ENCODE measurements at regions not wholly inside any gene's neighbourhood (a gene's known extent, or its start where the extent isn't known, plus 50 kb on each side); places are given as distances from the start of the nearest gene placed in this dataset.

DNA sequence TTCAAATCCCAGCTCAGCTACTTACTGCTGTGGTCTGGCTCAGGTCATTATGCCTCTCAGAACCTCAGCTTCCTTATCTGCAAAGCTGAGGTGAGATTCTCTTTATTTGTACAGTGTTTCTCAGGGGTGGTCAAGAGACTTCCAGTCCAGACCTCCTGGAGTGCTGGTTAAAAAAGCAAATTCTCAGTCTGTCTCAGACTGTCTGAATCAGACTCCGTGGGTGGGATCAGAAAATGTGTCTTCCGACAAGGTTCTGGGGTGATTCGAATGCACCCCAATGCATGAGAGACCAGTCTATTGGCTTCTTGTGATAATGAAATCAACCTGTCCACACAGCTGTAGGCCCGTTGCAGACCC, 137.7 kb upstream of the SMIM23 start:
- H2AFZ ChIP-seq (ENCODE audit: low read depth, low read length) = no peak overlapping the region
- no peaks in the 10 kb centered on the region for H3K36me3 ChIP-seq (ENCODE audit: control insufficient read depth in 1 of 2, insufficient read depth in 2 of 2, low read depth in 1 of 2, low read length in 2 of 2)
- peaks cover 0 to 5% of the 10 kb centered on the region in 2 experiments for H3K27me3 ChIP-seq (ENCODE audit: control insufficient read depth in 1 of 2, insufficient read depth in 1 of 2, low read length in 2 of 2)
- 92% methylated on average over 4 of the region's 4 CpGs for WGBS
- H2BK120ac ChIP-seq (ENCODE audit: low read depth, low read length) = no peak overlapping the region
- no peak overlapping the region for H3K18ac ChIP-seq (ENCODE audit: low read depth in 1 of 2, low read length in 2 of 2)
- DNase-seq = no peak
- H2BK5ac ChIP-seq (ENCODE audit: low read depth, low read length, poor library complexity, severe bottlenecking) = no peak overlapping the region
- no peak overlapping the region for H3K27ac ChIP-seq (ENCODE audit: low read length, poor library complexity, severe bottlenecking)
- no peaks in the 10 kb centered on the region for H3K79me1 ChIP-seq (replicated peaks; ENCODE audit: low read length, poor library complexity, severe bottlenecking)
- H3K4me1 ChIP-seq (ENCODE audit: control insufficient read depth, insufficient read depth, low read depth, low read length) = peaks cover 23% of the 10 kb centered on the region
- no peaks in the 10 kb centered on the region for H3K9me3 ChIP-seq (ENCODE audit: control insufficient read depth, low read length)
- no peak overlapping the region for H4K8ac ChIP-seq (ENCODE audit: low read length)
- no peak overlapping the region for H3K9ac ChIP-seq (ENCODE audit: low read length)
- H2BK12ac ChIP-seq (ENCODE audit: low read length in 2 of 2) = no peak overlapping the region
- H3K23ac ChIP-seq (ENCODE audit: low read length in 2 of 2) = no peak overlapping the region
- no peak overlapping the region for H3K4me3 ChIP-seq (ENCODE audit: insufficient read depth in 1 of 2, low read depth in 1 of 2, low read length in 2 of 2)
- H2AK5ac ChIP-seq (ENCODE audit: low read length, severe bottlenecking) = no peak overlapping the region
- no peak overlapping the region for H2BK15ac ChIP-seq (ENCODE audit: low read depth, poor library complexity, severe bottlenecking)
- no peak overlapping the region for H3K4ac ChIP-seq (ENCODE audit: low read depth in 1 of 2, low read length in 2 of 2)
- no peak overlapping the region for H4K91ac ChIP-seq (ENCODE audit: low read length)
- H3K14ac ChIP-seq (ENCODE audit: low read length in 2 of 2) = no peak overlapping the region
- no peak overlapping the region for H3K4me2 ChIP-seq (ENCODE audit: low read length, poor library complexity, severe bottlenecking)

GRCh38 chr5:171648279-171649074, 137.1 kb upstream of the SMIM23 start:
- H3K4me3 ChIP-seq (ENCODE audit: insufficient read depth in 1 of 2, low read depth in 1 of 2, low read length in 2 of 2) = no peak overlapping the region
- H3K4me2 ChIP-seq (ENCODE audit: low read length, poor library complexity, severe bottlenecking) = no peak overlapping the region
- no peak overlapping the region for H2AK5ac ChIP-seq (ENCODE audit: low read length, severe bottlenecking)
- no peaks in the 10 kb centered on the region for H3K79me1 ChIP-seq (replicated peaks; ENCODE audit: low read length, poor library complexity, severe bottlenecking)
- H3K27ac ChIP-seq (ENCODE audit: low read length, poor library complexity, severe bottlenecking) = no peak overlapping the region
- H4K91ac ChIP-seq (ENCODE audit: low read length) = no peak overlapping the region
- peaks cover 0 to 5% of the 10 kb centered on the region in 2 experiments for H3K27me3 ChIP-seq (ENCODE audit: control insufficient read depth in 1 of 2, insufficient read depth in 1 of 2, low read length in 2 of 2)
- no peak overlapping the region for H3K18ac ChIP-seq (ENCODE audit: low read depth in 1 of 2, low read length in 2 of 2)
- no peak overlapping the region for H3K9ac ChIP-seq (ENCODE audit: low read length)
- no peak overlapping the region for H3K23ac ChIP-seq (ENCODE audit: low read length in 2 of 2)
- H2BK120ac ChIP-seq (ENCODE audit: low read depth, low read length) = no peak overlapping the region
- H3K9me3 ChIP-seq (ENCODE audit: control insufficient read depth, low read length) = peaks cover 4% of the 10 kb centered on the region
- no peak overlapping the region for H2BK5ac ChIP-seq (ENCODE audit: low read depth, low read length, poor library complexity, severe bottlenecking)
- H2AFZ ChIP-seq (ENCODE audit: low read depth, low read length) = no peak overlapping the region
- H3K4ac ChIP-seq (ENCODE audit: low read depth in 1 of 2, low read length in 2 of 2) = no peak overlapping the region
- peaks cover 23% of the 10 kb centered on the region for H3K4me1 ChIP-seq (ENCODE audit: control insufficient read depth, insufficient read depth, low read depth, low read length)
- H3K36me3 ChIP-seq (ENCODE audit: control insufficient read depth in 1 of 2, insufficient read depth in 2 of 2, low read depth in 1 of 2, low read length in 2 of 2) = no peaks in the 10 kb centered on the region
- H4K8ac ChIP-seq (ENCODE audit: low read length) = no peak overlapping the region
- DNase-seq = no peak
- no peak overlapping the region for H2BK15ac ChIP-seq (ENCODE audit: low read depth, poor library complexity, severe bottlenecking)
- no peak overlapping the region for H3K14ac ChIP-seq (ENCODE audit: low read length in 2 of 2)
- WGBS = 75% methylated on average over 10 of the region's 10 CpGs
- no peak overlapping the region for H2BK12ac ChIP-seq (ENCODE audit: low read length in 2 of 2)

GRCh38 chr5:171649075-171649401, 136.6 kb upstream of the SMIM23 start:
- H3K4me2 ChIP-seq (ENCODE audit: low read length, poor library complexity, severe bottlenecking) = no peak overlapping the region
- H3K9me3 ChIP-seq (ENCODE audit: control insufficient read depth, low read length) = peaks cover 8% of the 10 kb centered on the region
- no peak overlapping the region for H3K23ac ChIP-seq (ENCODE audit: low read length in 2 of 2)
- no peak overlapping the region for H3K4ac ChIP-seq (ENCODE audit: low read depth in 1 of 2, low read length in 2 of 2)
- no peak overlapping the region for H2BK15ac ChIP-seq (ENCODE audit: low read depth, poor library complexity, severe bottlenecking)
- H2BK120ac ChIP-seq (ENCODE audit: low read depth, low read length) = no peak overlapping the region
- H3K18ac ChIP-seq (ENCODE audit: low read depth in 1 of 2, low read length in 2 of 2) = no peak overlapping the region
- peaks cover 0 to 5% of the 10 kb centered on the region in 2 experiments for H3K27me3 ChIP-seq (ENCODE audit: control insufficient read depth in 1 of 2, insufficient read depth in 1 of 2, low read length in 2 of 2)
- no peaks in the 10 kb centered on the region for H3K79me1 ChIP-seq (replicated peaks; ENCODE audit: low read length, poor library complexity, severe bottlenecking)
- no peaks in the 10 kb centered on the region for H3K36me3 ChIP-seq (ENCODE audit: control insufficient read depth in 1 of 2, insufficient read depth in 2 of 2, low read depth in 1 of 2, low read length in 2 of 2)
- no peak for DNase-seq
- H4K91ac ChIP-seq (ENCODE audit: low read length) = no peak overlapping the region
- H3K14ac ChIP-seq (ENCODE audit: low read length in 2 of 2) = no peak overlapping the region
- no peak overlapping the region for H2AFZ ChIP-seq (ENCODE audit: low read depth, low read length)
- H3K27ac ChIP-seq (ENCODE audit: low read length, poor library complexity, severe bottlenecking) = no peak overlapping the region
- no peak overlapping the region for H2AK5ac ChIP-seq (ENCODE audit: low read length, severe bottlenecking)
- H2BK5ac ChIP-seq (ENCODE audit: low read depth, low read length, poor library complexity, severe bottlenecking) = no peak overlapping the region
- WGBS = 91% methylated on average over 3 of the region's 3 CpGs
- no peak overlapping the region for H2BK12ac ChIP-seq (ENCODE audit: low read length in 2 of 2)
- no peak overlapping the region for H4K8ac ChIP-seq (ENCODE audit: low read length)
- H3K4me3 ChIP-seq (ENCODE audit: insufficient read depth in 1 of 2, low read depth in 1 of 2, low read length in 2 of 2) = no peak overlapping the region
- no peak overlapping the region for H3K9ac ChIP-seq (ENCODE audit: low read length)
- H3K4me1 ChIP-seq (ENCODE audit: control insufficient read depth, insufficient read depth, low read depth, low read length) = peaks cover 23% of the 10 kb centered on the region

- no peak overlapping the region for H2AFZ ChIP-seq (ENCODE audit: low read depth, low read length)
- no peak overlapping the region for H2BK5ac ChIP-seq (ENCODE audit: low read depth, low read length, poor library complexity, severe bottlenecking)
- H2BK120ac ChIP-seq (ENCODE audit: low read depth, low read length) = no peak overlapping the region
These were observed 135.0 kb upstream of the SMIM23 start for GRCh38 chr5:171650597-171650996.

More at GRCh38 chr5:171650597-171650996, 135.0 kb upstream of the SMIM23 start:
- H3K4me2 ChIP-seq (ENCODE audit: low read length, poor library complexity, severe bottlenecking) = no peak overlapping the region
- H4K8ac ChIP-seq (ENCODE audit: low read length) = no peak overlapping the region
- H3K18ac ChIP-seq (ENCODE audit: low read depth in 1 of 2, low read length in 2 of 2) = no peak overlapping the region
- no peak overlapping the region for H3K27ac ChIP-seq (ENCODE audit: low read length, poor library complexity, severe bottlenecking)
- 88% methylated on average over 8 of the region's 8 CpGs for WGBS
- no peak overlapping the region for H3K9ac ChIP-seq (ENCODE audit: low read length)
- H2BK12ac ChIP-seq (ENCODE audit: low read length in 2 of 2) = no peak overlapping the region
- H3K27me3 ChIP-seq (ENCODE audit: control insufficient read depth in 1 of 2, insufficient read depth in 1 of 2, low read length in 2 of 2) = no peaks in the 10 kb centered on the region
- no peak overlapping the region for H3K4me3 ChIP-seq (ENCODE audit: insufficient read depth in 1 of 2, low read depth in 1 of 2, low read length in 2 of 2)
- DNase-seq = no peak
- H4K91ac ChIP-seq (ENCODE audit: low read length) = no peak overlapping the region
- no peak overlapping the region for H2BK15ac ChIP-seq (ENCODE audit: low read depth, poor library complexity, severe bottlenecking)
- H3K79me1 ChIP-seq (replicated peaks; ENCODE audit: low read length, poor library complexity, severe bottlenecking) = no peaks in the 10 kb centered on the region
- H3K23ac ChIP-seq (ENCODE audit: low read length in 2 of 2) = no peak overlapping the region
- H3K4me1 ChIP-seq (ENCODE audit: control insufficient read depth, insufficient read depth, low read depth, low read length) = peaks cover 23% of the 10 kb centered on the region
- no peak overlapping the region for H2AK5ac ChIP-seq (ENCODE audit: low read length, severe bottlenecking)
- peaks cover 8% of the 10 kb centered on the region for H3K9me3 ChIP-seq (ENCODE audit: control insufficient read depth, low read length)
- no peak overlapping the region for H3K14ac ChIP-seq (ENCODE audit: low read length in 2 of 2)
- H3K36me3 ChIP-seq (ENCODE audit: control insufficient read depth in 1 of 2, insufficient read depth in 2 of 2, low read depth in 1 of 2, low read length in 2 of 2) = no peaks in the 10 kb centered on the region
- no peak overlapping the region for H3K4ac ChIP-seq (ENCODE audit: low read depth in 1 of 2, low read length in 2 of 2)
